Fibroblast of peridontal ligament (primary cell): ENCODE measurements at regions not wholly inside any gene's neighbourhood (a gene's known extent, or its start where the extent isn't known, plus 50 kb on each side); places are given as distances from the start of the nearest gene placed in this dataset.
"Not testable (repeated sequence)": the region's sequence is repeated elsewhere in the genome, so short reads cannot be mapped to it uniquely, and the experiment has no call there.

ENCODE experiments used
- DNase-seq: peaks from one replicate; pipeline ENCODE4 v3.0.0-alpha.2; 2010; ENCODE audit errors: extremely low read depth

DNA sequence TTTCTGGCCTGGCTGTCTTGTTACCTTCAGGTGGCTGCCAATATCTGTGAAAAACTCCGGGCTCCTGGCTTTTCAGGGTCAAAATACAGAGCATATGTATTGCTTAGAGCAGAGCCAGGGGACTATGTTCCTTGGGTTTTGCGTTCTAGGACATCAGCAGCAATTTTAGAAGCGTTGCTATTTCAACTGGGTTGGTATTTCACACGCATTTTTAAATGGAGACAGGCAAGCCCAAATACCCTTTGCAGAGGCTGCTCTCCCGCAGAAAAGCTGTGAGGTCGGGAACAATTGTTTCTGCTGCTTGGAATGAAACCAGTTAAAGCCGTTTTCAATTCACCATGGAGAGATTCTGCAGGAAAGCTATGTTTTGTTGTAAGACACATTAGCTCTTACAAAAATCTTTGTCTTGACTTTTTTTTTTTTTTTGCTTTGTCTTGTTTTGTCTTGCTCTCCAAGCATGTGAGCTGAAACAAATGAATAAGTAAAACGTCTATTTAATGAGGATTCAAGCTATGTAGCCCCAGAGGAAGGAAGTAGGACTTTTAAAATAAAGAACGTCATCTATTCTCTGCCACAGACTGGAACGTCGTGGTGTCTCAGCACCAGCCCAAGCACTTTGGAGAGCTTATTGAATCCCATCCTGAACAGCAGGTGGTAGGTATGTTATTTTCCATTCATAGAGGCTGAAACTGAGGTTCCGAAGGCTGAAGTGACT, 181.0 kb upstream of the TBX3 start:
- DNase-seq = peak; percentile 36

DNA sequence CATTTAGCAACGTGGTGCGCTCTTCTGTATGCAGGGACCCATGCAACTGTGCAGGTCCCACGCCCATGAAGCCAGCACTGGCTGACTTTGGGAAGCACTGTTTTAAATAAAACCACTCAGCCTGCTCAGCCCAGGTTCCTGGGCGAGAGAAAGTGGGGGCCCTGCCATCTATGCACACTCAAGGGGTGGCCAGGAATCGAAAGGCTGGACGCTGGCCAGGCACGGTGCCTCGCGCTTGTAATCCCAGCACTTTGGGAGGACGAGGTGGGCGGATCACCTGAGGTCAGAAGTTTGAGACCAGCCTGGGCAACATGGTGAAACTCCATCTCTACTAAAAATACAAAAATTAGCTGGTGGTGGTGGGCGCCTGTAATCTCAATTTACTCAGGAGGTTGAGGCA, 179.9 kb upstream of the TBX3 start:
- no peak for DNase-seq

DNA sequence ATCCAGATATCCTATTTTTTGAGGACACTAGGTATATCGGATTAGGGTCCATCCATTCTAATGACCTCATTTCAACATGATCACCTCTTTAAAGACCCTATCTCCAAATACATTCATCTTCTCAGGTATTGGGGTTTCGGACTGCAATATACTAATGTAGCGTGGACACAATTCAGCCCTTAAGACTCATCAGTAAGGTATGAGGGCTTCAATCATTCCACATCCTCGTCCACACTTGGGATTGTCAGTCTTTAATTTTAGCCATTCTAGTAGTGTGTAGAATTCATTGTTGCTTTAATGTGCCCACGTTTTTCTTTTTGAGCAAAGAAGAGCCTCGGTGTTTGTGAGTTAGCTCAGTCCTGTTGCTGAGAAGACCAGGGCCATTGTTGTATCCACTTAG, 177.0 kb upstream of the TBX3 start:
- no peak for DNase-seq

DNA sequence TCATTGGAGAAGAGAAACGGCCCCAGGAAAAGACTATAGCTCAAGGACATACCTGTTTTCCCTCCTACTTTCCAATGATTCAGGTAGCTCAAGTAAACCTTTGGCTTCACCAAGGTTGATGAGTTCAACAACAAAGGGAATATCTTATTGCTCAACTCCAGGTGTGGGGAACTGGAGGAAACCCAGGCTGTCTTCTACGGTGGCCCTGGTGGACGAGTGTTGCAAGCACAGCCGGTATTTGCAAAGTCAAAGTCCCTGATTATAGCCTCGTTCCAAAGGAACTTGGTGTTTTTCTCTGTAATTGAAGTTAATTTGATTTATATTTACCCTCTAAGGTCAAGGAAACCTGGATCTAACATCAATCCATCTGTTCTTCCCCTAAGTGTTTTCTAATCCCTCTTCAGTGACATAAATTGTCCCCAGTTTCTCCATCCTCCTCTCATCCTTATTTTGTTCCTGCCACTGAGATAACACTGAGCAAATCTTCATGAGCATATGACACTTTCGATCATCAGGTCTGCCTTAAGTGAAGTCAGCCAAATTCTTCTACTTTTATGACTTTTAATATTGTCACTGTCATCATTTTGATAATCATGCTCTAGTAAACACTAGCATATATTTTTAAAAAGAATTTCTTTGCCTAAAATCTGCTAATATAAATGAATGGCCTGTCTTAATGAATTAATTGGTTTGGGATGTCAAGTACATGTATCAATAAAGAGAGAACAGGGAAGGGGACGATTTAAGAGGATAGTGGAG, 174.6 kb upstream of the TBX3 start:
- no peak for DNase-seq

DNA sequence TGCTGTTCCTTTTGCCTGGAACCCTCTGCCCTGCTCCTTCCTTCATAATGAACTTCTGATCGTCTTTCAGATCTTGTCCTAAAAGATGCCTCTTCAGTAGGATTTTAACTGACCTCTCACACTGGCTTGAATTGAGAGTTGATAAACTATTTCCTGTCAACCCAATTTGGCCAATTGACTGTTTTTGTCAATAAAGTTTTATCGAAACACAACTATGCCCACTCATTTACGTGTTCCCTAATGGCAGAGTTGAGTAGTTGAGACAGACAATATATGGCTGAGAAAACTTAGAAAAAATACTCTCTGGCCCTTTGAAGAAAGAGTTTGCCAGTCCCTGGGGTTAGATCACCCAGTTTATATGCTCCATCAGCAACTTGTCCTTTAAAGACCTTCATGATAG, 171.7 kb upstream of the TBX3 start:
- no peak for DNase-seq

DNA sequence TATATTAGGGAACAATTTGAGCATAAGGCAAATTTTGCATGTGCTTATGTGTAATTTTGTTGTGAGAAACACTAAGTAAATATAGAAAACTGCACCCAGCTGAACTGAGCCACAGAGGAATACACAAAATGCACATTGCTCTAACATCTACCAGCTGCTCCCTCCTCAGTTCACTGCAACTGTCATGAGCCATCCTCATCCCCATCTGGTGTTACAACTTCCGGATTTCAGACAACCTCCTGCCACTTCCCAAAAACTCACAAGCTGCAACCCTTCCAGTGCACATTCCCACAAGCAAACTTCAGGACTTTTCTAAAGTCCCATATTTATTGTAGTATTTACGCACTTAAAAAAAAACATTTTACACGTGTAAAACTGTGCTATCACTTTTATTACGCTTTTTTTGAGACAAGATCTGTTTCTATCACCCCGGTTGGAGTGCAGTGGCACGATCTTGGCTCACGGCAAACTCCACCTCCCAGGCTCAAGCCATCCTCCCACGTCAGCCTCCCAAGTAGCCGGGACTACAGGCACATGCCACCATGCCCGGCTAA, 169.1 kb upstream of the TBX3 start:
- DNase-seq = peak; percentile 72

DNA sequence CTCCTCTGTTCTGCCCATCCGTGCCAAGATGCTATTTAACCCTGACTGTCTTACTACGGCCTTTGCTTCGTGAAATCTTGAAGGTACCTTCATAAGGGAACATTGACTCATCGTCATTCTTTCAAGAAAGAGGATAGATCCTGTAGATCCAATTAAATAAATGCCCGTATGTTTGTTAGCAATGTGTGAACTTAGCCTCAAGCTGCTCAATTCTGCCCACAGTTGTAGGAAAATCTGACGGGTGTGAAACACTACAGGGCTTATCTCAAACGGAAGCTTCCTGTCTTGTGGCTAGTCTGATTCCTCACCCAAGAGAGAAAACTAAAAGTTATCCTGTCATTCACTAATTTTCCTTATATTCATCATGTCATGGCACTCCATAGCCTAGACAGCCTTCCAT, 168.0 kb upstream of the TBX3 start:
- DNase-seq = no peak

DNA sequence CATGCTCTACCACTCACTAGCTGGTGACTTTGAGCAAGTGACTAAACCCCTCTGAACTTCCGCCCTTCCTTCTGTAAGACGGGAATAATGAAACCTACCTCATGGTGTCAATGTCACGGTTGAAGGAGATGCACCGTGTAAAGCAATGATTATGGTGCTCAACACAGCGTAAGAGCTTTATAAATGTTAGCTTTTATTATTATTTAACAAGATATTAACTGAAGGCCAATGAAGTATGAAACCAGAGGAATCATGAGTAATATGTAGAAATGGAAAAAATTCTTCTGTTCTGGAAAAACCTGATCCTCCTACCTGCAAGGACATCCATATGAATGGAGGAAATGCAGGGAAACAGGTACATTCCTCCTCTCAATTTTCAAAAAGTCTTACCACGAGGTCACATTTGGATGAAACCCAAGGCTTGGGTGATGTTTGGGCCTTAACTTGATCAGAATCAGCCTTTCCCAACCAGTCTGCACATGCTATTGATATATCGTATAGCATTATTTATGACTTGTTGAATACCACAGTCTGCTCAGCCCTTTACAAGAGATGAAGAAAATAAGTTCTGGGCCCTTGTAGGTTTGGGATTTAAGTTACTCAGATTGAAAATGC, 166.8 kb upstream of the TBX3 start:
- DNase-seq = no peak

DNA sequence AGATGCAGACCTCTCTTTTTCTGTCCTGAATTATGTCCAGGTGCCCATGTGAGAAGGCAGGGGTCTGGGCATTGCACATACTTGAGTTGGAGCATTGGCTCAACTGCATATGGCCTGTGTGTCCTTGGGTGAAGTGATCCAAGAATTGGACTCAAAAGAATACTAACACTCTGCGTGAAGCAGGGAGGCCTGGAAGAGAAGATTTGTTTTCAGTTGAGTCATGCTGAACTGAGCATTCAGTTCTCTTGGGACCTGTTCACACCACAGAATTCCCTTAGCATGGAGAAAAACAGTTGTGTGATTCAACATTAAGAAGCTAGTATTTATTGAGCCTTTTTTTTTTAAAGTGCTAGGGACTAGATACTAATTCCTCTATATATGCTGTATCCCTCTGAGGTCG, 164.7 kb upstream of the TBX3 start:
- DNase-seq = peak; percentile 98

DNA sequence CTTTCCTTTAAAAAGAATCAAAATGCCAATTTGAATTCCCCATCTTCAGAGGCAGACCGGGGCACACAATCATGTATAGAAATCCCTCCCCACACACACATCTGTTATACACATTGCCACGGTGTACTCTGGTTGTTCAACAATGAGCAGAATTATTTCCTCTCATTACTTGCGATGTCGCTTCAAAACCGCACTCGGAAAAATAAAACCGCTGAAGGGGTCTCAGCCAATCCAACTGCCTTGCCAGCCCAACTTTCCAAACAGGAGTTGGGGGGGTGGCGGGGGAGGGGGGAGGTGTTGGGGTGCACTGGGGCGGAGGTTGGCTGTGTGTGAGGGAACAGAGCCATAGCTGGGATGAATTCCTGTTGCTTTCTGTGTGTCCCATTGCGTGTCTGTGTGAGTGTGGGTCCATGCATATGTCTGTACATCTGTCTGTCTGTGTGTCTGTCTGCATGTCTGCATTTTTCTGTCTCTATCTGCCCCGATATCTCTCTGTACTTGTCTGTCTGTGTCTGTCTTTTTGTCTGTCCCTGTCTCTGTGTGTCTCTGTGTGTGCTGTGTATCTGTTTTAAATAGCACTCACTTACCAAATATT, 163.6 kb upstream of the TBX3 start:
- no peak for DNase-seq

DNA sequence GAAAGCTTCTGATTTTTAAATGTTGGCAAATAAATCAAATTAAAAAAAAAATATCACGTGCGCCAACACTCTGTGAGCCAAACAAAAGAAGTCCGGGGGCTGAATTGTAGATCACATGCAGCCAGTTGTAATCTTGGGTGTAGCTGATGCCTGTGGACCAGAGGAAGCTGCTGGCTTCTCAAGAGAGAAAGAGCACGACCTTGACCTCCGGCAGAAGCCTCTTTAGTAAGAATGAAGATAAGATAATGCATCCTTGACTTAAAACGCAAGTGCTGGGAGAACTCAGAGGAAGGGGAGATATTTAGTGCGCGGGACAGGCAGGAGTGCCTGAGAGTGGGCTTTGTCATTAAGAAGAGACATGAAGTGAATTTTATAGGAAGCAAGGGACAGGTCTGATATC, 162.8 kb upstream of the TBX3 start:
- DNase-seq = no peak

DNA sequence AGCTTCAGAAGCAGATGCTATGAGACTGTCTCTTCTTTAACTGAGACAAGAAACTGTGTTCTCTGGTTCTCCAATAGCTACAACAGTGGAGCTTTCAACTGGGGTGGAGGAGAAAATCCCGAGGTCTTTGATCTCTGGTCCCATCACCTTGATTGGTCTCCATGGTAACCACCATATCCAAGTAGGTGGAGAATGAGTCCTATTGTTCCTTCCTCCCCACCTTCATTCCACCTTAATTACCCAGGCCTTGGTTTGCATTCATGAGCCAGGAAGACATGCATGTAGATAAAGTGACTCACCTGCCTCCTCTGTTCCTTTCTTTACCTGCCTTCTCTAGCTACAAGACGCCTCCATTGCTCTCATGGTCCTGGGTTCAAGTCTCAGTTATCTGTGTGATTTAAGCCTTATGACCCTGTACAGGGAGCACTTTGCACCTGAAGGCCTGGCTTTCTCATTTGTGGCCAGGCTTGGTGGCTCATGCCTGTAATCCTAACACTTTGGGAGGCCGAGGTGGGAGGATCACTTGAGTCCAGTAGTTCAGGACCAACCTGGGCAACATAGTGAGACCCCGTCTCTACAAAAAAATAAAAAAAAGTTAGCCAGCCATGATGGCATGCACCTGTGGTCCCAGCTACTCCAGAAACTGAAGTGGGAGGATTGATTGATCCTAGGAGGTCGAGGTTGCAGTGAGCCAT, 157.7 kb upstream of the TBX3 start:
- no peak for DNase-seq

DNA sequence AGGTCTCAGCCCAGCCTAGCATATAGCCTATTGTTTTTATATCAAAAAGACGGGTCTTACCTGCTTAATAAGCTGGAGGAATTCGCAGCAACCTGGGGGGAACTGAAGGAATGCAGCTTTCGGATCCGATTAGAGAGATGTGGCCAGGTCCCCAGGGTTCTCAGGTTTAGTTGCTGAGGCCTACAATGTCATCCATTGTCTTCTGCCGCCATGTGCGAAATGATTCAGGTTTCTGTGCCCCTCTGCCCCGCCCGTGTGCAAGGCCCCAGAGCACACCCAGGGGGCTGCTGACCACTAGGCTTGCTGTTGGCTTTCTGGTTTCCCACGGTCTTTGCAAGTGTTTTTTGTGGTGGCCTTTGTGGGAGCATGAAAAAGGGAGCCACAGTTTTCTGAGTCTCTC, 154.5 kb upstream of the TBX3 start:
- no peak for DNase-seq

DNA sequence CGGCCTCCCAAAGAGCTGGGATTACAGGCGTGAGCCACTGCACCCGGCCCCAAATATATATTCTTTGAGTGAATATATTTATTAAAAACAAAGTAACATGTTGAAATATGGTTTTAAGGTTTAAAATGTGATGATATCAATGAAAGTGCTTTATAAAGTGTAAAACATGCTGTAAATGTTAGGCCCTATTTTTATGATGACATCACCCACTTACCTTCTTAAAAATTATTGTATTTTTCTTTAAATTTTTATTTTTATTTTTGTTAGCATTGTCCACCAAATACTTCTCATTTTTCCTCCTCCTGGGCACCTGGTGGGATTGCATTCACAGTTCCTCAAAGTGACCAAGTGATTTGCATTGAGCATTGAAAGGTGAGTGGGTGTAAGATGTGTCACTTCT, 152.6 kb upstream of the TBX3 start:
- DNase-seq = no peak

DNA sequence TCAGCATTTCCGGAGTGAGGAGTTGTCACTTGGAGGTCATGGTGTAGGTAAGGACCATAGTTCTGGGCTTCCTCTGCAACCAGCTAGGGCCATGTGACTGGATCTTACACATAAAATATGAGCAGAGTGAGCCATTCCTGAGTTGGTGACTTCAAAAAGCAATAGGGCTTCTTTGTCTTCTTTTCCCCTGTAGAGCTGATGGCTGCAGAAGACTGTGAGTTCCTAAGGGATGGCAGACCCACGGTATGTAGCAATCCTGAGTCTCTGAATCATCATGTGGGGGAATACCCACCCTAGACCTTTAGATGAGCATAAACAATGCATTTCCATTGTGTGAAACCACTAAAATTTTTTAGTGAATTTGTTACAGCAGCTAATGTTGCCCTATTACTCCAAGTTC, 151.1 kb upstream of the TBX3 start:
- peak; percentile 62 for DNase-seq

DNA sequence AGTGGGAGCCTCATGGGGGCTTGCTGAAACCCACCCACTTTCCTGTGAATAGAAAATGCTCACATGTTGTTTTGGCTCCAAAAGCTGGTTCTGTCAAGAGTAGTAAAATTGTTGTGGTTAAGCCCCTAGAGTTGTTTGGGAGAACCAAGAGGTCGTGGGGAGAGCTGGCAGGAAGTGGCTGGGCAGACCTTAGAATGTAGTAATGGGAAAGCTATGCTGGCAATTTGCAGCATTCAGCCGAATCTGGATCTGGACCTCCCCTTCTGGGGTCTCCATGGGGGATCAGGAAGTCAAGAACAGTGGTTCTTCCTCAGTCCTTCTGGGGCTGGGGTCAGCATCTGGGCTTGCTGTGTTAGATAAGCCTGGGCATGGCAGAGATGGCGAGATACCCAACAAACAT, 150.6 kb upstream of the TBX3 start:
- peak; percentile 42 for DNase-seq

DNA sequence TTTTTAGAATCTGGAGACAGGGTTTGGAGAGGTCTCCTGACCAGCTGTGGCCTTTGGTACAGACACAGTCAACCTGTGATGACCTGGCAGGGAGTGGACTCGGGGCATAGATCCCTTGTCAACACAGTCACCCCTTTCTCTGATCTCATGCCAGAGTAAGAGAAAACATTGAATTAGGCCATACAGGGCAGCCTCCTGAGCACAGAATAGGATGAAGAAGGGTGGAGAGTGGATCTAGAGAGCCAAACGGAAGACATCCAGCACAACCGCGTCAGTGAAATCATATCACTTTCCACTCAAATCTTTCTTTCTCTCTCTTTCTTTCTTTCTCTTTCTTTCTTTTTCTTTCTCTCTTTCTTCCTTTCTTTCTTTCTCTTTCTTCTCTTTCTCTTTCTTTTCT, 145.9 kb upstream of the TBX3 start:
- DNase-seq = no peak

DNA sequence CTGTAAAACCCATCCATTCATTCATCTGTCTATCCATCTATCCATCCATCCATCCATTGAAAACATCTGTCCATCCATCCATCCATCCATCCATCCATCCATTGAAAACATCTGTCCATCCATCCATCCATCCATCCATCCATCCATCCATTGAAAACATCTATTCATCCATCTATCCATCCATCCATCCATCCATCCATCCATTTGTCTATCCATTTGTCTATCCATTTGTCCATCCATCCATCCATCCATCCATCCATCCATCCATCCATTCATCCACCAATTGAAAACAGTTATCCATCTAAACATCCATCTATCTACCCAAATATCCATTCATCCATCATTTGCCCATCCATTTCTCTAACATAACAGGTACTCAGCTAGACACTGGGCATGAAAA, 145.3 kb upstream of the TBX3 start:
- not testable (repeated sequence) for DNase-seq

DNA sequence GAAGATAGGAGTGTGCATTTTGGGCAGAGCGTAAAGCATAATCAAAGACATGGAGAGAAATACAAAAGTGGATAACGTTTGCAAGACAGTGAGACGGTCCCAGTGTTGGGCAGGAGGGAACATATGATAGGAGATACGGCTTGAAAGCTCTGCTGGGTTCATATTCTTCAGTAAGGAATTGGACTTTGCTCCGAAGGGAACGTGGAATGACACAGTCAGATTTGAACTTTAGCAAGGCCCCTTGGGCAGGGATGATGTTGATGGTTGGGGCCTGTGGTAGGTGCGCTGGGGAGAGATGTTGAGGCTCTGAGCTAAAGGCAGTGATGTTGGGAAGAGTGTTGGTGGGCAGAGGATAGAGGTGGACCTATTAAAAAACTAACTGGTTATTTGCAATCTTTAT, 143.5 kb upstream of the TBX3 start:
- DNase-seq = no peak

DNA sequence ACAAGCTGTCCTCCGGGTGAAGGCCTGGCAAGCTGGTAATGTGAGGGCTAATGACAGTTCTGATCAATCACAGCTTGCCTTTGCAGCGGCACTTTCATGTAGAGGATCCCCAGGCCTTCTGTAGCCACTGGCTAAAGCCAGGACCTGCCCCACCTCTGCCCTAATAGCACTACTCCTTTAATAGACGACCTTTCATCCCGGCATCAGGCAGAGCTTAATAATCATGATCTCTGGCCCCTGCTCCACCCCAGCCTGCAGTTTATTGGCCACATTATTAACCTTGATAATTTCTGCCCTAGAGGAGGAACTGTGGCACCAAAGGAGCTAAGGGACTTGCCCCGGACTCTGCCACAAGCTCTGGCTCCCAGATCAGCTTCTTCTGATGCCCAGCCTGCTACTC, 142.3 kb upstream of the TBX3 start:
- DNase-seq = no peak

DNA sequence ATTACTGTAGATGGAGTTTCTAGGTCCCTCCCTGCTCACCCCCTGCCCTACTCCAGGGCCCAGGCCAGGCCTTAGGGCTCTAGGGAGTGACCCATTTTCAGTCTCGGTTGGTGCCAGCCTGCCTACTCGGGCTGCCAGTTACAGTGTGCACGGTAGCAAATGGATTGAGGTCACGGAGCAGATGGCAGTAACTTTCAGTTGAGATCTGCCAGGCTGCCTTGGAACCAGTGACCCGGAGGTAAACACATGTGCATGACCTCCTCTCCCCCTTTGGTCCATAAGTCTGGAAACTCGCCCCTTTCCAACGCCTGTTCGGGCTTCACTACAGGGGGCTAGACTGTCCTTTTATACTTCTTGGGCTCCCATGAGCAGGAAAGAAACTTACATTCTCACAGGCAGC, 139.7 kb upstream of the TBX3 start:
- no peak for DNase-seq

DNA sequence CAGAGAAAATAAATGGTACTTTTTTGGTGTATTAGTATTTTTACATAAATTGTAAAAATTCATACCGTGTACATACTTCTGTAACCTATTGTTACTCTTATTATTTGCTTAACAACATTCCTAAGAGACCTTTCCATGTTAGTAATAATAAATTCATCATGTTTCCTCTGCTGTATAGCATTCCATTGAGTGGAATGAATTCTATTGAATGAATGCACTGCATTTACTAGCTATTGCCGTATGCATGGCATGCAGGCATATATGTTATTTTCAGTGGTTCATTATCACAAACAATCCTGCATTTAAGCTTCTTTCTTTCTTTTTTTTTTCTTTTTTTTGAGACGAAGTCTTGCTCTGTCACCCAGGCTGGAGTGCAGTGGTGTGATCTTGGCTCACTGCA, 137.6 kb upstream of the TBX3 start:
- DNase-seq = no peak
